HL-60/S4 (cell line): ENCODE measurements at regions not wholly inside any gene's neighbourhood (a gene's known extent, or its start where the extent isn't known, plus 50 kb on each side); places are given as distances from the start of the nearest gene placed in this dataset.

Source experiments
- in situ Hi-C: fragments of 300-500 bp; cut with MboI; formaldehyde crosslinking; loops from 2 replicates; pipeline ENCODE4 v1.14.3; 2022; ENCODE audit warnings: low sequenced_read_pairs

GRCh38 chr13:39965309-39965708, 309.8 kb downstream of the COG6 start:
- in situ Hi-C loops = no loop called here

DNA sequence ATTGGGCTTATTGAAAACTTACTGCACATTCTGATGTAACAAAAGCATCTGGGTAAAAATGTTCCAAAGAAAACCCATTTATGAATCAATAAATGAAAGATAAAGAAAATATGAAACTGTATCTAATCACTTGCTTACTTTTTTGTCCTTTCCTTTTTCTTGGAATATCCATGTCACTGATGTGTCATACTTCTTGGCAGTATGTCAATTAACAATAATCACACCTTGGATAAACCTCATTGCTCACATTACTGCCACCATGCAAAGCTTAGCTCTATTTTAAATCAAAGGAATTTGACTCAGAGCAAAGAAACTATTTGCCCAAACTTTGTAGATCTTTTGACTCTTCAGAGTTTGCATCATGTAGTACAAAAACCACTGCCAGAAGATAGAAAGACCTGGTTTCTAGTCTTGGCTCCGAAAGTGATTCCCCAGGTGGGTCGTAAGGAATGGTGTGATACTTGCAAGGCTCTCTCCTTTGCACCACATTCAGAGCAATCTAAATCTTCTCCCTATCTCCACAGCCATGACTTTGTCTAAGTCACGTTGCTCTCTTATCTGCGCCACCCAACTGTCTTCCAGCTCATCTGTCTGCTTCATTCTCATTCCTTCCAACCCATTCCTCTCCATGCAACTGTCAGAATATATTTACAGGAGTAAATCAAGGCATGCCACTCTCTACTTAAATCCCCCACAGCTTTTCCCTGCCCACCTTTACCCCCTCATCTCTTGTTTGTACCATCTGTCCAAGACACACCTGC, 311.9 kb downstream of the COG6 start:
- in situ Hi-C loops = no loop called here

- in situ Hi-C loops = no loop called here
These were observed 313.4 kb downstream of the COG6 start for GRCh38 chr13:39968646-39969475.

GRCh38 chr13:39970177-39970846, 314.9 kb downstream of the COG6 start:
- in situ Hi-C loops = no loop called here

DNA sequence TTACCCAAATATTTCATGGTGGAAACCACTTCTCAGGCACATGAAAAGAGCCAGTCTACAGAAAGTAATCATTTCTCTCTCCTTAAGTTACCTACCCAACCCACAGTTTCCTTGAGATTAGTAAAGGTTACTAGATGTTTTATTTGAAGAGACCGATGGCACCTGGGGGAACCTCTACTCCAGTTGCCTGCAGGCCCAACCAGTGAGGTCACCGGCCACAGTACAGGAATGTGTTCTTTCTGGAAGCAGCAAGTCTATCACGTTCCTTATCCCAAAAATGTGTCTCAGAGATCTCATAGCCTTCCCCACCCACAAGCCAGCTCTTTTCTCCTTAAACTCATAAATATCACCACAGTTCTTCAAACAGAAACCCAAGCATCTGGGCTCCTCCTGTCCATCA, 316.1 kb downstream of the COG6 start:
- in situ Hi-C loops = no loop called here

- in situ Hi-C loops = no loop called here
These were observed 321.0 kb downstream of the COG6 start for GRCh38 chr13:39976481-39976880.

- in situ Hi-C loops = no loop called here
These were observed 325.6 kb downstream of the COG6 start for GRCh38 chr13:39981056-39981455.

- in situ Hi-C loops = no loop called here
These were observed 327.3 kb downstream of the COG6 start for GRCh38 chr13:39982745-39983144.

GRCh38 chr13:39985071-39985470, 329.6 kb downstream of the COG6 start:
- in situ Hi-C loops = no loop called here

- in situ Hi-C loops = no loop called here
These were observed 332.9 kb downstream of the COG6 start for GRCh38 chr13:39988351-39988750.

GRCh38 chr13:39998166-39998565, 342.7 kb downstream of the COG6 start:
- in situ Hi-C loops = no loop called here

DNA sequence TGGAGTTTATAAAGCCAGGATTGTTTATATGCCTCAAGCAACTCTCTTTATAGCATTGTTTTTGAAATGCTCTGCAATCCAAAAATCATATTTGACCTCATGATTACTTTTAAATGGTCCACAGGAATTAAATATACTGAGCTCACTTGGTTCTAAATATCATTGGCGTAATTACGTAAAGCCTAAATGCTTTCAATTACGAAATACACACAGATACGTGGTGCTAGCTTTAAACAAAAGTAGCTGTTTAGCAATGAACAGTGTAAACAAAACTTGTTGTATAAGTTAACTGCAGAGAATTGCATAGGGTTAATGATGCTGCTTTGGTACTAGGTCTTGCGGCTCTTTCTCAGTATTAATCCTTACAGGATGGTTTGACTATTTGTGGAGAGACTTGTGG, 346.6 kb downstream of the COG6 start:
- in situ Hi-C loops = no loop called here

DNA sequence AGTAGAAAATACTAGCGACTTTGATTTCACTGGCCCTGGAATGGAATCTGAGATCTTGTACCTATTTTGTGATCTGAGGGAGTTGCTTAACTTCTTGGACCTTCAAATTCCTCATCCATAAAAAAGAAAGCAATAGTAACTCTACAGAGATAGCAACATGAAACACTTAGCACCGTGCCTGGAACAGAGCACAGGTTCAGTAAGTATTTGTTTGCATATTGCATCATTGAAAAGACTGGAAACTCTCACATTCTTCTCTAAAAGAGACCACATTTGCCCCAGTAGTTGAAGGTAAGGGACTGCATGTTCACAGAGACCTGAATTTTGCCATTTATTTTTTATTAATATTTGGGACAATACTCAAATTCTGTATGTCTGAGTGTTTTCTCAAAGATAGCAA, 358.1 kb downstream of the COG6 start:
- in situ Hi-C loops = no loop called here

- in situ Hi-C loops = no loop called here
These were observed 361.6 kb downstream of the COG6 start for GRCh38 chr13:40016953-40017660.

DNA sequence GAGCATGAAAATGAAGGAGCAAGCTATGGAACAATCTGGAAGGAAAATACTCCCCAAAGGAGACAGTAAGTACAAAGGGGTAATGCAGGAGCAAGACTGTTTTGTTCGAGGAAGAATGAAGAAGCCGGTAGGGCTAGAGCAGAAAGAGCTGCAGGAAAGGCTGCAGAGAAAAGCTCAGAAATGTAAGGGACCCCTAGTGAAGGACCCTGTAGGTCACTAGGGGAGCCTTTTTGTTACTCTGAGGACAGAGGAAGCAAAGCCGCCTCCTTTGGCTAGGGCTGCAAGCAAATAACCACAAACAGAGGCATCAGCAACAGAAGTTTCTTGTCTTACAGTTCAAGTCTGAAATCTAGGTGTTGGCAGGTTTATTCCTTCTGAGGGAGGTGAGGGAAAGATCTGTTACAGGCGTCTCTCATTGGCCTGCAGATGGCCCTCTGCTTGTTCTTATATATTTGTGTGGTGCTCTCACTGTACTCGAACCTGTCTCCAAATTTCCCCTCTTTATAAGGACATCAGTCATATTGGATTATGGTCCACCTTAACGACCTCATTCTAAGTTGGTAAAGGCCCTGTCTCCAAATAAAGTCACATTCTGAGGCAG, 362.3 kb downstream of the COG6 start:
- in situ Hi-C loops = no loop called here

DNA sequence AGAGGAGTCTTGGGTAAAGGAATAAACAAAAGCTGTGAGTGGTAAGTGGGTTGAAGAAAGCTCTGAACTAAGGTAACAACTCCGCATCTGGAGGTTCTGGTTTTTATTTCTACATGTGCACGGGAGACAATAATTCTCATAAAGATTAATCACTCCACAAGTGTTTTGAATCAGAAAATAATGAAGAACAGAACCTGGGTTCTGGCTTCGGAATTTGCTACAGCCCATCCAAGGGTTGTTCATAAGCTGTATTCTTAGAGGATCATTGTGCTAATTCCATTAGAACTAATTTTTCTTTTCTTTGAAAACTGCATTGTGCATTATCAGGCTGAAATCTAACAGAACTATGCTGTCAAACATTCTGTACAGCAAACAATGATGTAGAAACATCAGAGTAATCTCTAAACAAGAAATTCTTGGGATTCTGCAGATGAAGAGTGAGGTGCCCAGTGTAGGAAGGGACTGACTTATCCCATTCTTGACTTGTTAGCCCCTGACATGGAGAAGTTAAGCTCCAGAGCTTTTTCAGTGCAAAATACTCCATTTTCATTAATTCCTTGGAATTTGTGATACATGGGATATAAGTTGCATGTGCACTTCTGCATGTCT, 368.2 kb downstream of the COG6 start:
- in situ Hi-C loops = no loop called here

GRCh38 chr13:40024204-40024966, 368.9 kb downstream of the COG6 start:
- in situ Hi-C loops = no loop called here

GRCh38 chr13:40024967-40025714, 369.7 kb downstream of the COG6 start:
- in situ Hi-C loops = no loop called here

GRCh38 chr13:40026174-40026585, 370.7 kb downstream of the COG6 start:
- in situ Hi-C loops = no loop called here
